ENCODE measurements at regions not wholly inside any gene's neighbourhood (a gene's known extent, or its start where the extent isn't known, plus 50 kb on each side); places are given as distances from the start of the nearest gene placed in this dataset.

DNA sequence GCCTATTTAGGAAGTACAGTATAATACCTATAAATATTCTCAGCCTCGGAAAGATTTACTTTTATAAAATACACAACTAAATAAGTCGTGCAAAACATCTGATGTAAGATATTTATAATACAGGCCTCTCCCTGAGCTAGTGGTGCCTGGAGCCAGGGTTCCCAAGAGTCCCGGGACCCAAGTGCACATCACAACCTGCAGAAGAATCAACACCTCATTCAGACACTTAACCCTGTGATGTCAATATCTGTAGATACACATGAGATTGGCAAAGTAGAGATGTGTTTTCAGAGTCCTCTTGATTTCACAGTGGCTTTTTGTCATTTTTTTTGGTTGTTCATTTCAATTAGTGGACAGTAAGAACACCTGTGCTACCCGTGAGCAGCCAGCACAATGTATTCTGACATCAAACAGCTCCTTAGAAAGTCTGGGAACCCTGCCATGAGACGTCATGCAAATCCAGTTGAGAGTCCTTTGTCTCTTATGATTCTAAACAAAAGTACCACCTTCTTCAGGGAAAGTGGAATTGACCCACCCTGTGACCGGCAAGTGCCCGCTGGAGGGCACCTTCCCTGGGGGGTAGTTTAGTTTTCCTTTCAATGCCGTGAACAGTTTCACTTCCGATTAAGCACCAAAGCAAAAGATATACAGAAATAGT, 101.6 kb downstream of the DACT2 start:
- TF ChIP-seq, protein P1, sequence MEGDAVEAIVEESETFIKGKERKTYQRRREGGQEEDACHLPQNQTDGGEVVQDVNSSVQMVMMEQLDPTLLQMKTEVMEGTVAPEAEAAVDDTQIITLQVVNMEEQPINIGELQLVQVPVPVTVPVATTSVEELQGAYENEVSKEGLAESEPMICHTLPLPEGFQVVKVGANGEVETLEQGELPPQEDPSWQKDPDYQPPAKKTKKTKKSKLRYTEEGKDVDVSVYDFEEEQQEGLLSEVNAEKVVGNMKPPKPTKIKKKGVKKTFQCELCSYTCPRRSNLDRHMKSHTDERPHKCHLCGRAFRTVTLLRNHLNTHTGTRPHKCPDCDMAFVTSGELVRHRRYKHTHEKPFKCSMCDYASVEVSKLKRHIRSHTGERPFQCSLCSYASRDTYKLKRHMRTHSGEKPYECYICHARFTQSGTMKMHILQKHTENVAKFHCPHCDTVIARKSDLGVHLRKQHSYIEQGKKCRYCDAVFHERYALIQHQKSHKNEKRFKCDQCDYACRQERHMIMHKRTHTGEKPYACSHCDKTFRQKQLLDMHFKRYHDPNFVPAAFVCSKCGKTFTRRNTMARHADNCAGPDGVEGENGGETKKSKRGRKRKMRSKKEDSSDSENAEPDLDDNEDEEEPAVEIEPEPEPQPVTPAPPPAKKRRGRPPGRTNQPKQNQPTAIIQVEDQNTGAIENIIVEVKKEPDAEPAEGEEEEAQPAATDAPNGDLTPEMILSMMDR (IDR thresholded peaks at IDR 0.05) = no peak
- no peak for TF ChIP-seq POLR2A (IDR thresholded peaks at IDR 0.05)

Data from right lobe of liver (tissue), 4 donors.